ENCODE measurements at regions not wholly inside any gene's neighbourhood (a gene's known extent, or its start where the extent isn't known, plus 50 kb on each side); places are given as distances from the start of the nearest gene placed in this dataset.

- intact Hi-C loops (cut with DNase I): no loop called here
- no peak overlapping the region for H3K4me3 ChIP-seq (ENCODE audit: low read length in 3 of 3)
- FAIRE-seq (no peak), DNase-seq (no peak)
- H3K27me3 ChIP-seq (ENCODE audit: control insufficient read depth, insufficient read depth, low read length): no peaks in the 10 kb centered on the region
- H3K9me3 ChIP-seq (ENCODE audit: control insufficient read depth in 2 of 3, insufficient read depth in 1 of 3, low read length in 3 of 3): peaks cover 0 to 2% (median 0%) of the 10 kb centered on the region in 3 donors
- H3K36me3 ChIP-seq (ENCODE audit: control insufficient read depth in 2 of 3, insufficient read depth in 3 of 3, low read length in 3 of 3): no peaks in the 10 kb centered on the region
- TF ChIP-seq CTCF (IDR thresholded peaks at IDR 0.05; ENCODE audit: borderline replicate concordance, extremely low read depth, insufficient read depth): no peak
- no peak overlapping the region for H3K9ac ChIP-seq (ENCODE audit: low read length in 3 of 3)
- no peak overlapping the region for H3K27ac ChIP-seq (ENCODE audit: low read depth in 2 of 2, low read length in 2 of 2)
- H3K4me1 ChIP-seq (ENCODE audit: control insufficient read depth in 2 of 3, insufficient read depth in 2 of 3, low read depth in 1 of 3, low read length in 3 of 3): no peaks in the 10 kb centered on the region
Measured at GRCh38 chr5:148012801-148013200, 51.0 kb upstream of the SPINK5 start.

DNA sequence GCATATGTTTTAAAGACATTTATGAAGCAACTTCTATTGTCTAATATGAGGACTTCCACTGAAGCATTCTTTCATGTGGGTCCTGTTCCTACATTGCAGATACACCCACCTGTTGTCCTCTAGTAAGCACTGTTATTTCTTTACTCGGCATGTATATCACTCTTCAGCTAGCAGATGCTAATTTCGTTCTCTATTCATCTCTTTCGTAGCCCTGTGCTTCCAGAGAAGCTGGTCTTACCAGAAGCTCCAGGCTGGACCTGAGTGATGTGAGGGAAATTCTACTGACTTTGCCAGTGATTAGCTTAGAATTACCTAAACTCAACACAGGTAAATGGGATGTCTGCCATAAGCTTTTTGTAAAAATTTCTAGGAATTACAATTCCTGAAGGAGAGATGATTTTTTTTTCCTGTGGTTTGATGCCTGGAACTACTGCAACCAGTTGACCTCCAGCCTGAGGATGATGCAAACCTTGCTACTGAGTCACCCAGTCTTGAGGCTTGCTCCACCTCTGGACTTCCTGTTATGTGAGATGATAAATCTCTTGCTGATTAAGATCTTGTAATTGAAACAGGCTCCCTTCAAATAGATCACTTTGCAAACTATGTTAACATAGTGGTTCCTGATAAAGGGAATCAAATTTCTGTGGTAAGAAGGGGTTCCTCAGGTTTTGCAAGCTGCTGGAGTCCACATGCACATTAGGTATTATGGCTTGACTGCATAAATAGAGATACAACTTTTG, 52.2 kb upstream of the SPINK5 start:
- H3K36me3 ChIP-seq (ENCODE audit: control insufficient read depth in 2 of 3, insufficient read depth in 3 of 3, low read length in 3 of 3): no peaks in the 10 kb centered on the region
- no peak for FAIRE-seq

GRCh38 chr5:148005788-148006520, 57.8 kb upstream of the SPINK5 start:
- no peak for TF ChIP-seq CTCF (IDR thresholded peaks at IDR 0.05; ENCODE audit: borderline replicate concordance, extremely low read depth, insufficient read depth)
- intact Hi-C loops (cut with DNase I): no loop called here
- Histone ChIP-seq H3K36me3 (ENCODE audit: control insufficient read depth in 2 of 3, insufficient read depth in 3 of 3, low read length in 3 of 3) (no peaks in the 10 kb centered on the region), H3K9ac (ENCODE audit: low read length in 3 of 3) (no peak overlapping the region), H3K9me3 (ENCODE audit: control insufficient read depth in 2 of 3, insufficient read depth in 1 of 3, low read length in 3 of 3) (peaks cover 0 to 11% (median 4%) of the 10 kb centered on the region in 3 donors), H3K27me3 (ENCODE audit: control insufficient read depth, insufficient read depth, low read length) (no peaks in the 10 kb centered on the region), H3K27ac (ENCODE audit: low read depth in 2 of 2, low read length in 2 of 2) (no peak overlapping the region), H3K4me1 (ENCODE audit: control insufficient read depth in 2 of 3, insufficient read depth in 2 of 3, low read depth in 1 of 3, low read length in 3 of 3) (no peaks in the 10 kb centered on the region), H3K4me3 (ENCODE audit: low read length in 3 of 3) (no peak overlapping the region)
- no peak for FAIRE-seq
- DNase-seq: no peak

More for the DNA sequence above, 52.2 kb upstream of the SPINK5 start:
- DNase-seq: no peak
- Histone ChIP-seq H3K9me3 (ENCODE audit: control insufficient read depth in 2 of 3, insufficient read depth in 1 of 3, low read length in 3 of 3) (peaks cover 0 to 2% (median 0%) of the 10 kb centered on the region in 3 donors), H3K4me3 (ENCODE audit: low read length in 3 of 3) (no peak overlapping the region), H3K4me1 (ENCODE audit: control insufficient read depth in 2 of 3, insufficient read depth in 2 of 3, low read depth in 1 of 3, low read length in 3 of 3) (no peaks in the 10 kb centered on the region), H3K9ac (ENCODE audit: low read length in 3 of 3) (no peak overlapping the region), H3K27ac (ENCODE audit: low read depth in 2 of 2, low read length in 2 of 2) (no peak overlapping the region), H3K27me3 (ENCODE audit: control insufficient read depth, insufficient read depth, low read length) (no peaks in the 10 kb centered on the region)
- TF ChIP-seq CTCF (IDR thresholded peaks at IDR 0.05; ENCODE audit: borderline replicate concordance, extremely low read depth, insufficient read depth): no peak
- intact Hi-C loops (cut with DNase I): no loop called here
